ENCODE measurements at regions not wholly inside any gene's neighbourhood (a gene's known extent, or its start where the extent isn't known, plus 50 kb on each side); places are given as distances from the start of the nearest gene placed in this dataset.

DNA sequence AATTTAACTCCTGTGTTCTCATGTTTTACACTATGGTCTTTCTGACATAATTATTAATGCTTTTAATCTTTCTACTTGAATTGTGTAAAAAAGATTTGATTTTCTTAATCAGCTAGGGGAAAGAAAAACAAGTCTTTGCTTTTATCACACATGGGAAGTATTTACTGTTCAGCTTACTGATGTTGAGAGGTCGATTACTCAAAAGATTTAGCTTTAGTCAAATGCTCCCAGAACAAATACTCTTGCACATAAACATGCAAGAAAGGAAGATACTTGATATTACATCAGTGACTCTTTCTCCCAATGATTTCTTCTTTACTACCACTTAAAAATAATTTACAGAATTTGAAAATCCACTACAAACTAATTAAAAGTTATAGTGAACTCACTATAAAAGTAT is 198.3 kb upstream of the FAT4 start:
- Histone ChIP-seq H3K27me3 (ENCODE audit: insufficient read depth, low read length) (no peaks in the 10 kb centered on the region), H3K4me1 (ENCODE audit: insufficient read depth, low read length, severe bottlenecking) (no peaks in the 10 kb centered on the region), H3F3A (ENCODE audit: insufficient read depth, low read length) (no peaks in the 10 kb centered on the region), H2AFZ (ENCODE audit: low read length) (no peak overlapping the region), H3K79me2 (ENCODE audit: insufficient read depth, low read length) (no peaks in the 10 kb centered on the region), H3K9ac (ENCODE audit: low read length) (no peak overlapping the region), H3K4me2 (ENCODE audit: low read length) (no peak overlapping the region), H4K20me1 (ENCODE audit: insufficient read depth, low read length) (no peaks in the 10 kb centered on the region), H3K36me3 (ENCODE audit: insufficient read depth, low read length) (no peaks in the 10 kb centered on the region), H3K9me3 (ENCODE audit: low read length) (no peaks in the 10 kb centered on the region), H3K9me2 (ENCODE audit: low read depth, low read length) (no peaks in the 10 kb centered on the region), H3K4me3 (ENCODE audit: low read depth, low read length, poor library complexity, severe bottlenecking) (no peak overlapping the region), H3K27ac (ENCODE audit: low read depth, low read length, poor library complexity, severe bottlenecking) (no peak overlapping the region)
- TF ChIP-seq EZH2 (IDR thresholded peaks at IDR 0.05; ENCODE audit: borderline replicate concordance, low read length), result no peak
- TF ChIP-seq, protein P1, sequence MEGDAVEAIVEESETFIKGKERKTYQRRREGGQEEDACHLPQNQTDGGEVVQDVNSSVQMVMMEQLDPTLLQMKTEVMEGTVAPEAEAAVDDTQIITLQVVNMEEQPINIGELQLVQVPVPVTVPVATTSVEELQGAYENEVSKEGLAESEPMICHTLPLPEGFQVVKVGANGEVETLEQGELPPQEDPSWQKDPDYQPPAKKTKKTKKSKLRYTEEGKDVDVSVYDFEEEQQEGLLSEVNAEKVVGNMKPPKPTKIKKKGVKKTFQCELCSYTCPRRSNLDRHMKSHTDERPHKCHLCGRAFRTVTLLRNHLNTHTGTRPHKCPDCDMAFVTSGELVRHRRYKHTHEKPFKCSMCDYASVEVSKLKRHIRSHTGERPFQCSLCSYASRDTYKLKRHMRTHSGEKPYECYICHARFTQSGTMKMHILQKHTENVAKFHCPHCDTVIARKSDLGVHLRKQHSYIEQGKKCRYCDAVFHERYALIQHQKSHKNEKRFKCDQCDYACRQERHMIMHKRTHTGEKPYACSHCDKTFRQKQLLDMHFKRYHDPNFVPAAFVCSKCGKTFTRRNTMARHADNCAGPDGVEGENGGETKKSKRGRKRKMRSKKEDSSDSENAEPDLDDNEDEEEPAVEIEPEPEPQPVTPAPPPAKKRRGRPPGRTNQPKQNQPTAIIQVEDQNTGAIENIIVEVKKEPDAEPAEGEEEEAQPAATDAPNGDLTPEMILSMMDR (IDR thresholded peaks at IDR 0.05; ENCODE audit: low read length), result no peak

DNA sequence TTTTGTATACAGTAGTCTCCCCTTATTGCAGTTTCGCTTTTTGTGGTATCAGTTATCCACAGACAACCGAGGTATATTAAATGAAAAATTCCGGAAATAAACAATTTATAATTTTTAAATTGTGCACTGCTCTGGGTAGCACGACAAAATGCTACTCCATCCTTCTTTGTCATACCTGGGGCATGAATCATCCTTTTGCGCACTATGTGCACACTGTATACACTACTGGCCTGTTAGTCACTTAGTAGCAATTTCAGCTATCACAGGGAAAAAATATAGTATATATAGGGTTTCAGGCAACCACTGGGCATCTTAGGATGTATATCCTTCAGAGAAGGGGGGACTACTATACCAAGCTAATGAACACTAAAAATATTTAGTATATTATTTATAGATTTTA is 198.8 kb upstream of the FAT4 start:
- no peak for TF ChIP-seq EZH2 (IDR thresholded peaks at IDR 0.05; ENCODE audit: borderline replicate concordance, low read length)
- TF ChIP-seq, protein P1 (IDR thresholded peaks at IDR 0.05; ENCODE audit: low read length), result no peak
- Histone ChIP-seq H3K27ac (ENCODE audit: low read depth, low read length, poor library complexity, severe bottlenecking) (no peak overlapping the region), H3F3A (ENCODE audit: insufficient read depth, low read length) (no peaks in the 10 kb centered on the region), H3K27me3 (ENCODE audit: insufficient read depth, low read length) (no peaks in the 10 kb centered on the region), H3K4me1 (ENCODE audit: insufficient read depth, low read length, severe bottlenecking) (no peaks in the 10 kb centered on the region), H3K4me3 (ENCODE audit: low read depth, low read length, poor library complexity, severe bottlenecking) (no peak overlapping the region), H3K36me3 (ENCODE audit: insufficient read depth, low read length) (no peaks in the 10 kb centered on the region), H3K79me2 (ENCODE audit: insufficient read depth, low read length) (no peaks in the 10 kb centered on the region), H3K4me2 (ENCODE audit: low read length) (no peak overlapping the region), H4K20me1 (ENCODE audit: insufficient read depth, low read length) (no peaks in the 10 kb centered on the region), H3K9me3 (ENCODE audit: low read length) (no peaks in the 10 kb centered on the region), H3K9ac (ENCODE audit: low read length) (no peak overlapping the region), H3K9me2 (ENCODE audit: low read depth, low read length) (no peaks in the 10 kb centered on the region), H2AFZ (ENCODE audit: low read length) (no peak overlapping the region)

DNA sequence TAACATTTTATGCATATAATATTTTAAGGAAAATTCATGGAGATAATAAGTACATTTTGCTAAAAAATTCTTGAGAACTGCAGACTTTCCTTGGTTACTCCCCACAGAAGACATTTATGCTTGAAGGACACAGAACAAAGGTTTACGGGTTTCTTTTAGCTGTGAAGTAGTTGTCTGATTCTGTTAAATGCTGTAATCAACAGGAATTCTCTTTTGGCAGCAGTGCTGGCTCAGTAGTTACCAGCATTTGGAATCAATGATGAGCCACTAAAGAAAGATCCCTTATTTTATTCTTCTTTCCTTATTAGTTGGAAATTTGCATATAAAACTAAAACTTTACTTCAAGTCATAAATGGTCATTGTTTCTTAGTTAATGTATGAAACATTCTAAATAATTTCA is 199.3 kb upstream of the FAT4 start:
- H2AFZ ChIP-seq (ENCODE audit: low read length), result no peak overlapping the region
- H3K9ac ChIP-seq (ENCODE audit: low read length), result no peak overlapping the region
- no peak overlapping the region for H3K27ac ChIP-seq (ENCODE audit: low read depth, low read length, poor library complexity, severe bottlenecking)
- TF ChIP-seq EZH2 (IDR thresholded peaks at IDR 0.05; ENCODE audit: borderline replicate concordance, low read length), result no peak
- TF ChIP-seq, protein P1 (IDR thresholded peaks at IDR 0.05; ENCODE audit: low read length), result no peak
- no peaks in the 10 kb centered on the region for H4K20me1 ChIP-seq (ENCODE audit: insufficient read depth, low read length)
- no peaks in the 10 kb centered on the region for H3K36me3 ChIP-seq (ENCODE audit: insufficient read depth, low read length)
- H3K4me1 ChIP-seq (ENCODE audit: insufficient read depth, low read length, severe bottlenecking), result no peaks in the 10 kb centered on the region
- H3F3A ChIP-seq (ENCODE audit: insufficient read depth, low read length), result no peaks in the 10 kb centered on the region
- H3K27me3 ChIP-seq (ENCODE audit: insufficient read depth, low read length), result no peaks in the 10 kb centered on the region
- H3K9me2 ChIP-seq (ENCODE audit: low read depth, low read length), result no peaks in the 10 kb centered on the region
- H3K4me3 ChIP-seq (ENCODE audit: low read depth, low read length, poor library complexity, severe bottlenecking), result no peak overlapping the region
- no peaks in the 10 kb centered on the region for H3K9me3 ChIP-seq (ENCODE audit: low read length)
- no peak overlapping the region for H3K4me2 ChIP-seq (ENCODE audit: low read length)
- H3K79me2 ChIP-seq (ENCODE audit: insufficient read depth, low read length), result no peaks in the 10 kb centered on the region

Measured in OCI-LY1 (cell line).